A172 (cell line): ENCODE measurements at regions not wholly inside any gene's neighbourhood (a gene's known extent, or its start where the extent isn't known, plus 50 kb on each side); places are given as distances from the start of the nearest gene placed in this dataset.

Experiments used
- DNase-seq: peaks from one replicate; pipeline ENCODE4 v3.0.0-alpha.2; 2015; ENCODE audit warnings: low spot score

DNA sequence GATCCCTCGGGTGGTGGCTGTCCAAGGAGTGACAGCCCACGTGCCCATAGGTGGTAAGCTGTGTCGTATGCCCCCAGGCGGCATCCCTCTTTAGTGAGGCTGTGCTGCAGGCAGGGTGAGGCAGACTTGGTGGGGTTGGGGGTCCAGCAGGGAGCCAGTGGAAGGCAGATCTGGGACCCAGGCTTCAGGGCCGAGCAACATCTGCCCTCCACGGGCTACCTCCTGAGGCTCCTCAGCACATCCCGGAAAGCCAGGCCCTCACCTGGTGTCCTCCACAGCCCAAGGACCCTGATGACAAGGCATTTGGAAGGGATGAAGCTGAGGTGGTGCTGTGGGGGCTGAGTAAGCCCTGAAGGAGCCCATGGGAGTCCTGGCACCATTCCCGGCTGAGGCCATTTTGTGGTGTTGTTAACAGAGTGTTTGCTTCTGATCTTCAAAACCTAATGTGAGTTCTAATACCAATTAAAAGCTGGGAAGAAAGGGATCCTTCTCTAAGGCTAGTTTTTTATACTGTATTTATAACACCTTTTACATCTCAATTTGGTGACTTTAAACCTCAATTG lies 295.8 kb upstream of the IRX2 start:
- DNase-seq, result no peak

DNA sequence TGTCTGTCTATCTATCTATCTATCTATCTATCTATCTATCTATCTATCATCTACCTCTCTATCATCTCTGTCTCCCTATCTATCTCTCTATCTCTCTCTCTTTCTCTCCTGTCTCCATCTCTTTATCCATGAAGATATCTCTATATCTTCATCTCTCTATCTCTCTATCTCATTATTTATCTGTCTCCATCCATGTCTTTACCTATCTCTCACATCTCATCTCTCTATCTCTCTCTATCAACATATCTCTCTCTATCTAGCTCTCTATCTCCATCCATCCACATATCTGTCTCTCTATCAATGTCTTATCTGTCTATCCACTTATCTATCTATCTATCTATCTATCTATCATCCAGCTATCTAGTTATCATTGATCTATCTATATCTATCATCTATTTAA lies 292.1 kb upstream of the IRX2 start:
- DNase-seq, result no peak

DNA sequence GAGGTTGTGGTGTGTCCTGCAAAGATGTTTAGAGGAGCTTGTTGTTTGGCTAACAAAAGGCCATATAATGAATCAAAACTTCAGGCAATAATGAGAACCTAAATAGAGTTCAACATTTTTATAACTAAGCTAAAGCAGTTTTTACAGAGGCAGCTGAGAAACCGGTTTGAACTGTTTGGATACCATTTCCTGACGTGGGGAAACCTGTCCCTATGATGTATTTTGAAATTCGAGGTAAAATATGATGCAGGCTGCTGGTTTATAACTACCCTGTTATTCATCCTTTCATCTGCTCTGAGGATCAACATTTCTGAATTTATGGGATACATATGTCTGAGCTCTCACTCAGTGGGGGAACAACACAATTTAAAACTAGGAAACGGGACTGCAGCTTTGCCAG lies 289.5 kb upstream of the IRX2 start:
- no peak for DNase-seq

DNA sequence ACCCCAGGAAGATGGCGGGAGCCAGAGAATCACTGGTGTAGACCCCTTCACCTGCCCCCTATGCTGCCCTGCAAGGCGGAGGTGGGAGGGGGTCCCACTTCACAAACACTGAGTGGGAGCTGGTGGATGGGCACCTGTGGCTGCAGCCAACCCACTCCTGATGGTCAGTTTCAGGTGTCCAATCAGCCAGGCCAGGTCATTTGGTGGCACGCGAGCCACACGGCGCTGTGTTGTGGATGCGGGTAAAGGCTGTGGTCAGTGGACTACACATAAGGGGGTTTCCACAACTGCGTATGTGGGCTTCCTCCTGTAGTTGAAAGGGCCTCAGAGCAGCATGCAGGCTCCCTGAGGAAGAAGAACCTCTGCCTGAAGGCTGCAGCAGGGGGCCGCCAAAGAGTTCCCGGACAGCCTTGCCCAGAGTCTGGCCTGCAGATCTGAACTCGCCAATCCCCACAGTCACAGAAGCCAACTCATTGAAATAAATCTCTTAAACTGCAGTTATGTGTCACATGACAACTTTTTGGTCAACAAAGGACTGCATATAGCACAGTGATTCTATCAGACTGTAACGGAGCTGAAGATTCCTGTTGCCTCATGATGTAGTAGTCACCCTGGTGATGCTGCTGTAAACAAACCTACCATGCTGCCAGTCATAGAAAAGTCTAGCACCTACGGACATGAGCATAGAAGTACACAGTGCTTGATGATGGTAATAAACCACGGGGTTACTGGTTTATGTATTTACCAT lies 284.7 kb upstream of the IRX2 start:
- no peak for DNase-seq

DNA sequence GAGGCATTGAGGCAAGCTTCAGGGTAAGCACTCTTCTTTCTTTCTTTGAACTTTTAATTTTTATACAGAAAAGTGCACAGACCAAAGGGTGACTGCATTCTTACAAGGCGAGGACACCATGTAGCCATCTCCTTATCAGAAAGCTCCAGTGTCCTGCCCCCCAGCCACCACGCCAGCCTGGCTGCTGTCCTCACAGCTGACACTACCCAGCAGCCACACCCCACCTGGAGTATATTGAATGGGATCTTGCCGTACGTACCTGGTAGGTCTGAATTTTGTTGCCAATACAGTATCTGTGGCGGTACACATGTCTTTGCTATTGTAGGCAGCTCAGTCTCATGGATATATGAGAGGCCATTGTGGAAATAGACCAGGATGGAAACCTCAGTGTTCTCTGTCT lies 284.0 kb upstream of the IRX2 start:
- no peak for DNase-seq

DNA sequence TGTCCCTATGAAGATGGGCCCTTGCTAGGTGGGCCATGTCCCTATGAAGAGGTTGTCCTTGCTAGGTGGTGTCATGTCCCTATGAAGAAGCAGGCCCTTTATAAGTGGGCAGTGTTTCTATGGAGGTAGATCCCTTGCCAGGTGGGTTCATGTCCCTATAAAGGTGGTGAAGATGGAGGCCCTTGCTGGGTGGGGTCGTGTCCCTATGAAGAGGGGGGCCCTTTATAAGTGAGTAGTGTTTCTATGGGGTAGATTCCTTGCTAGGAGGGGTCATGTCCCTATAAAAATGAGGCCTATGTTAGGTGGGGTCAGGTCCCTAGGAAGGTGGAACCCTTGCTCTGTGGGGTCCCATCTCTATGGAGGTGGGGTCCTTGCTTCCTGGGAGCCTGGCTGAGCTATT lies 283.4 kb upstream of the IRX2 start:
- DNase-seq, result no peak

DNA sequence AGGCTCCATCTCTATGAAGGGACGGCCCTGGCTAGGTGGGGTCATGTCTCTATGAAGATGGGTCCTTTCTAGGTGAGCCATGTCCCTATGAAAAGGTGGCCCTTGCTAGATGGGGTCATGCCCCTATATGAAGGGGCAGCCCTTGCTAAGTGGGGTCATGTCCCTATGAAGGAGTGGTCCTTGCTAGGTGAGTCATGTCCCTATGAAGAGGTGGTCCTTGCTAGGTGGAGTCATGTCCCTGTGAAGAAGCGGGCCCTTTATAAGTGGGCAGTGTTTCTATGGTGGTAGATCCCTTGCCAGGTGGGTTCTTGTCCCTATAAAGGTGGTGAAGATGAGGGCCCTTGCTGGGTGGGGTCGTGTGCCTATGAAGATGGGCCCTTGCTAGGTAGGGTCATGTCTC lies 283.0 kb upstream of the IRX2 start:
- no peak for DNase-seq

DNA sequence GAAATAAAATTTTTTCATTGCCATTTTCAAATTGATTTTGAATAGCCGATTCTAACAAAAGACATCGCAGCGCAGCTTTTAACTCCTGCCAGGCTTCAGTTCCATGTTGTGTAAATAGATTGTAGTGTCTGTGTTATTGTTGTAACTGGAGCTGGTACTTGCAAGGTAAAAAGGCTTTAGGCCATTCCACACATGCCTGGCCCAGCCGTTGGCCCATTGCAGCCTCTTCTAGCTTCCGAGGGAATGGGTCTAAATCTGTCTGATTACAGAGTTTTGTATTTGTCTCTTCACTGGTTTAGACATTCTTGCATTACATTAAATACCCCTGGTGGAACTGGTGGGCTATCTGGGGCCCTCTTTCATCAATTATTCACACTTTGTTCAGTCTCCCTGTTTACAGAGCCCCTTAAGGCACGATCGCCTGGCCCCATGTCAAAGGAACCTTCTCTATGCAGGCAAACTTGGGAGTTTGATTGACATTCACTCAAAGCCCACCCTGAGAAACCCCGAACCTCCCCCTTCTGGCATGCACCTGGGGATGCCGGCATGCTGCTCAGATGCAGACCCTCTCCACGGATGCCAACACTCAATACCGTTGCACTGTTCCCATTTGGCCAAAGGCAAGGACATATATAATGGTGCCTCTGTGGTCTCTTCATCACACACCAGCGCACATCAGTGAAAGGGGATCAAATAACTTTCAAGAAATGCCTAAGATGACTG lies 281.7 kb upstream of the IRX2 start:
- DNase-seq, result no peak

DNA sequence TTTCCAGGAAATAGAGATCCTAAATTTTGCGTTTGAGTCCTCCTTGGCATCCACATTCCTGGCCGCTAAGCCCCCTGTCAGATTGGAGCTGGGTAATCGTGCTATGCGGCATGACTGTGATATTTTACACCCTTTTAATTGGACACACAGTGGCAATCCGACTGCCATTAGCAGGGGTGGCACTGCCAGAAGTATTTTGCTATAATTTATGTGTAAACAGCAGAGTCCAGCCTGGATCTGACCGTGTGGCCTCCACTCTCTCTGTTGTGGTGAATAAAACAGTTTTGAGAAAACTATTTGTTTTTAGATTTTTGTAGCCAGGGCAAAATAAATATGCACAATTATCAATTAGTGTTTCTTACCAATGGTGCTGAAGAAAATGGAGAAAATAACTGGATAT lies 281.0 kb upstream of the IRX2 start:
- DNase-seq, result no peak

DNA sequence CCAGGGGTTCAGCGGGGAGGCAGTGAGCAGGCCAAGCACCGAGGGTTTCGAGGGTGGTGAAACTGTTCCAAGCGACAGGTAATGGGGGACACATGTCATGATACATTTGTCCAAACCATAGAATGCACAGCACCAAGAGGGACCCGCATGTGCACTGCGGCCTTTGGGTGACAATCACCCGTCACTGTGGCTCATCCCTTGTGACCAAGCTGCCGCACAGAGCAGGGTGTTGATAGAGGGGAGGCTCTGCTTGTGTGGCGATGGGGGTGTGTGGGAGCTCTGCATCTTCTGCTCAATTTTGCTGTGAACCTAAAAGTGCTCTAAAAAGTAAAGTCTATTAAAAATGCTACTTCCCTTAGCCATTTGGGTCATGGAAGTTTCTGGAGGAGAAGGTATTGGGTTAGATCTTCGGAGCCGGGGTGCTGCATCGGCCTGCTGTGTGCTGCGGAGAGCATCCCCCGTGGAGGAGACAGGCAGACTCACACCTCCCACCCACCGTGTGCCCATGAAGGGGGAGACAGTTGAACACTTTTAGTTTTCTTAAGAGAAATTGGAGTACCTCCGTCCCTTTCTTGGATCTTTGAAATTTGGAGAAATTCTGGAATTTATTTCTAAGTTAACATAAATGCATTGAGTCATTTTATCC lies 280.4 kb upstream of the IRX2 start:
- no peak for DNase-seq

DNA sequence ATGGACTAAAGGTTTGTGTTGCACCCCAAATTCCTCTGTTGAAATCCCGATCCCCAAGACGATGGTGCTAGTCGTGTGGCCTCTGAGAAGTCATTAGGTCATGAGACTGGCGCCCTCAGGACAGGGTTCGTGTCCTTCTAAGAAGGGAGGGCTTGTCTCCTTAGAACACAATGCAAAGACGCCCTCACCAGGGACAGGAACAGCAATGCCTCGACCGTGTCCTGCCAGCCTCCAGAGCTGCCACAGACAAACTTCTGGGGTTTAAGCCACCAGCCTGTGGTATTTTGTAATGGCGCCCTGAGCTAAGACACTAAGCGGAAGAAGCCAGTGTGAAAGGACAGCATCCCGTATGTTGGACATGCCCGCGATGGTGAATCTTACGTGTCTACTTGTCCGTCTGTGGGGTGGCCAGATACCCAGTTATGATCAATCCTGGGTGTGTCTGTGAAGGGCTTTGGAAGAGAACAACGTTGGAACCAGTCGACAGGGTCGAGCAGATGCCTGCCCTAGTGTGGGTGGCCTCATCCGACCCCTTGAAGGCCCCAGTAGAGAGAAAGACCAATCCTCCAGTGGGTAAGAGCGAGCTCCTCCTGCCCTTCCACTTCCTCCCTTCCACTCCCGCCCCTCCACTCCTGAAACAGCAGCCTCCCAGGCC lies 279.2 kb upstream of the IRX2 start:
- DNase-seq, result no peak

DNA sequence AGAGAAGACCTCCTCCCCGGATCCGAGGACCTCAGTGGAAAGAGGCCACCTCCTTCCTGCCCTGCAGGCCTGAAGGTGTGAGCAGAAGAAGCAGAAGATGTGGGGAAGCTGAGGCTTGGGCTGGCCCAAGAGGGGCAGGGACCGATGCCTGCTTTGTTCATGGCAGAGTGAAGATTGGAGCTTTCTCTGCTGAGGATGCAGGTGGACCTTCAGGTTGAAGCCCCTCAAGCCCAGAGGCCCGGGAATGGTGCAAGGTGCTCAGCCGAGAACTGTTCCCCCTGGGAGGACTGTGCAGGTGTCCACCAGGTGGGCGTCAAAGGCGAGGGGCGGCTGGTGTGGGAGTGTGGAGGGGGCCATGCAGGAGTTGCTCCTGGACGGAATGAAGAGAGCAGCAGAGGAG lies 277.9 kb upstream of the IRX2 start:
- DNase-seq, result no peak

DNA sequence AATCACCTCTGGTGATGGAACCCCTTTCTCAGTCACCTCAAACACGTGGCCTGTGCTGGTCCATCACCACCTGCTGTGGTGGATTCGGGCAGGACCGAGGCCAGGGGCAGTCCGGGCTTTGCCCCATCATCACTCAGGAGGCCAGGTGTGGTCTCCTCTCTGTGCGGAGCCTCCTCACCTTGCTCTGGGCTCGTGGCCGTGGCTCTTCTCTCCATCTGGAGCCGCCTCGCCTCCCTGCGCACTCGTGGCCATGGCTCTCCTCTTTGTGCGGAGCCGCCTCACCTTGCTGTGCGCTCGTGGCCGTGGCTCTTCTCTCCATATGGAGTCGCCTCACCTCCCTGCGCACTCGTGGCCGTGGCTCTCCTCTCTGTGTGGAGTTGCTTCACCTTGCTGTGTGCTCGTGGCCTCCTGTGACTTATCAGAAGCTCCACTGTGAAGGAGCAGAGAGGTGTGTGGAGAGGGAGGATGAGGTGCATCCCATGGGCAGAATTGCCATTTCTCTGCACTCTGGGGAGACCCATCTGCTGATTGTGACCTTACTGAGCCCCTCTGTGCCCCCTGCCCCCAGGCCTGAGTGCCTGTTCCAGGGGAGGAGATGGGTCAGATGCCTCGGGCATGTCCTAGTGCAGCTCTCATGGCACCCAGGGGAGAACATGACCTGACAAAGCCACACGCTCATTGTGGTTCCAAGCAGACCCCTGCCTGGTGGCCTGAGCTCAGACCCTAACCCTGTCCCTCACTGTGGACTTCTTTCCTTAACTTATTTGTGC lies 276.6 kb upstream of the IRX2 start:
- no peak for DNase-seq

DNA sequence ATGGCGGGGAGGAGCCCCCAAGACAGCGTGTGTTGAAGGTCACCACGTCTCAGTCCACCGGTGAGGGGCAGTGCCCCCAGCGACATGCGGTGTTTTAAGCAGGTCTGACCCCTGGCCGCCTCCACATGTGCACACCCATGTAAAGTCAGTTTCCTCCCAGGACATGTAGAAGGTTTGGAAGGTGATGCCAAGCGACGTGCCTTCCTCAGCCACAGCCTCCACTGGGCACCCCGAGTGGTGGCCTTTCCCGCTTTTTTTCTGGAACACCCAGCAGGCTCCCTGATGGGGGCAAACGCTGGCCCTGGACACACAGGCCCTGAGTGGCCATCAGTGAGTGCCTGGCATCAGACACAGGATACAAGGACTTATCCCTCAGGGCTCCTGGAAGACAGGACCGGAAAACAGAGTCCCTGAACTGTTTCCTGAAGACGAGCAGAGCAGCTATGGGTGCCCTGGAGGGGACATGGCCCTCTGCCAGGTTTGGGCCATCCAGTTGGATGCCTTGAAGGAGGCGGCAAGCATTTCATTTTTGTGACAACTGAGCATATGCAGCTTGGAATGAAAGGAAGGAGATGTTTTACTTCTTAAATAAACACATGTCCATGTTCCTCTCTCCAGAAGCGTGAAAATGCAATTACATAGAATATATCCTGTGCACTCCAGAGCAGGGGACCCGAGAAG lies 275.8 kb upstream of the IRX2 start:
- no peak for DNase-seq

DNA sequence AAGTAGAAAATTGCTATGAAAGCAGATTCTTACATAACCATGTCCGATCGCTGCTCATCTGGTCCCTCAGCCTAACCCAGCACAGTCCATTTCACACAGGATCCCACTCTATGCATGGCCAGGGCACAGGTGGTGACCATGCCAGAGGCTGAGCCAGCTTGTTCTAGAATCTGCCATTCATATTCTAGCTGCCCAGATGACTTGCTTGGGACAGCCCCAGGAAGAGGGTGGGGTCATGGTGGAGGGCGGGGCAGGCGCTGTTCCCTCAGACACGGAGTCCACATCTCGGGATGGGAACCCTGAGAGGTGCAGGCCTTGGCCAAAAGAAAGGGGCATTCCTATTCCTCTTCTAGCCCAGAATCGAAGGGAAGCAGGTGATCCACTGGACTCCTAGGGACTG lies 275.2 kb upstream of the IRX2 start:
- no peak for DNase-seq

DNA sequence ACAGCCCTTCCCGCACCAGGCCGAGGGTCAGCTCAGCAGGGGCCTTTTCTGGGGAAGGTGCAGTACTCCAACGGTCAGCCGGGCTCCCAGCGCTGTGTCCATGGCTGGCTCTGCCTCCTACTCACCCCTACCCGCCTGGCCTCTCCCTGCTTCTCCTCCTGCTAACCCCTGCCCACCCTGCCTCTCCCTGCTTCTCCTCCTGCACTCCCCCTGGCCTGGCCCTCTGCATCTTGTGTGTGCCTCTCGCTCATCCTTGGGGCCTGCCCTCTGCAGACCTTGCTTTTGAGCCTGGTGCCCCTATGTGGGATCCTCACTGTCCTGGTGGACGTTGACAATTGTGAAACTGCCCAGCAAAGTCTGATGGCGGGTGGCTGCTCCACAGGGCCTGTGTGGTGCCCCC lies 274.6 kb upstream of the IRX2 start:
- no peak for DNase-seq

DNA sequence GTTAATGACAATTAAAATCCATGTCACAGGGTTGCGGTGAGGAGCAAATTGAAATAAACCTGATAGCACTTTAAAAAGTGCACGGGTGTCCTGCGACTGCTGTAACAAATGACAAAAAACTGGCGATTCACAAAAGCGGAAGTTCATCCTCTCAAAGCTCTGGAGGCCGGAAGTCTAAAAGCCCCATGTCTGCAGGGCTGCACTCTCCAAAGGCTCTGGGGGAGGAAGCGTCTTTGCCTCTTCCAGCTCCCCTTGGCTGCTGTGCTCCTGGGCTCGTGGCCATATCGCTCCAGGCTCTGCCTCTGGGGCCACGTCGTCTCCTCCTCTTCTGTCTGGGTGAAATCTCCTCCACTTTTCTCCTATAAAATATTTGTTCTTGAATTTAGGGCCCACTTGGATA lies 273.9 kb upstream of the IRX2 start:
- no peak for DNase-seq

DNA sequence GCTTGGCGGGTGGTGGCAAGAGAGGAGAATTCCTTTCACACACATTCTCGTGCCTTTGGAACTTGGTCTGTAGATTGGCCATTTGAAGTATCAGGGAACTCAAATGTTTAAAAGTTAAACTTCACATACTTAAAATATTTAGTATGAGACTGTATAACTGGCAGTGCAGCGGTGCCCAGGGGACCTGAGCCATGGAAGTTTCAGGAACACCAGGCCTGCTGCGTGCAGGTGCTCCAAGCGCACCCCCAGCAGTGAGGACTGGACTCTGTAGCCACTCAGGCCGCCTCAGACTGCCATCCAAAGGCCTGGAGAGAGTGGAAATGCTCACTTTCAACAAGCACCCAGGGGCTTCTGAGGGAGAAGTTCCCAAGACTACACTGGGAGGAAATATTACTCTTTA lies 273.5 kb upstream of the IRX2 start:
- no peak for DNase-seq

DNA sequence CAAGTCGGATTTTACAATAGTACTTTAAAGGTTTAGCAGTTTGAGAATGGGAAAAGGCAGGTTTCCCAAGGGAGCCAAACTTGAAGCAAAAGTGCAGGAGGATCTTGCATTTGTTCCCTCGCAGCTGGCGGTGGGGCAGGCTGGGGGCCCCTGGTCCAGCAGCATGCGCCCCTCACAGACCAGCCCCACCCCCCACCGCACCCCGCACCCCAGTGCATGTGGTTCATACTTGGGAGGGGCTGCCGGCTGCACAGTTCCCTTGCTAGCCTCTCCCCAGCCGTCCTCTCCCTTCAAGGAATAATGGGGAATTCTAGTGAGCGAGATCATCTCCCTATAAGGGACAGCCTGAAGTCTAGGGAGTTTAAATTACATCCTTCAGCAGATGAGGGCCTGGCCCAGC lies 273.1 kb upstream of the IRX2 start:
- DNase-seq, result no peak

DNA sequence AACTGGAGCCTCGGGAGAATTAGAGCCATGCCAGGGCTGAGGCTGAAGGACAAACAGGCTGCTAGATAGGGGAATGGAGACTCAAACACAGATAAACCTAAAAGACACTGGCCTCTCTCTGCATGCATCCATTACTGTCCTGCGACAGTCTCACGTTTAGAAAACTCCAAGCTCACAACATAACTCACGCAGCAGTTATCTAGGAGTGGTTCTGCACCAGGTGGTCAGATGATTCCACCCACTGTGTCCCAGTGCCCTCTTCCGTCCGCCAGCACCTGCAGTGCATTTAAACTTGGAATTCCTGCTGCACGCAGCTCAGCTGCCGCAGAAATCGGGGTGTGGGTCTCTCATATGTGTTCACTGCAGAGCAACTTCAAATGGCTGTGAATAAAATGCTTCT lies 272.6 kb upstream of the IRX2 start:
- DNase-seq, result no peak

DNA sequence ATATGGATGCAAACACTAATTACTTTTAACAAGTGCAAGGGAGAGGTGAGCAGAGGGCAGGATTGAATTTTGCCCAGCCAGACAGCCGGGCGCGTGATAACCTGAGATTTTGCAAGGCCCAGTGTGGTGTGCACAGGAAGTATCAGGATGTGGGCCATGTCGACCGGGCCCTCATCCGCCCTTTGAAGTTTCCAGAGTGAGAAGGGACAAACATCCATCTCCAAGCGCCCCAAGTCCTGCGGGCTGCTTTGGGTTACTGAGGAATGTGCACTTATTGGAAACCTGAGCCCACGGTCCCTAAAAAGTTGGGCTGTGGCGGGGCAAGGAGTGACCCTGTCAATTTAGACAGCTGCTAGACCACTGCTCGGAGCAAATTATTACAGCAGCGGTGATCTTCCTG lies 272.2 kb upstream of the IRX2 start:
- DNase-seq, result no peak
